GM18868 (cell line): ENCODE measurements at regions not wholly inside any gene's neighbourhood (a gene's known extent, or its start where the extent isn't known, plus 50 kb on each side); places are given as distances from the start of the nearest gene placed in this dataset.

Experiments used
- ATAC-seq: cut with Tn5 transposase; IDR thresholded peaks from one replicate; pipeline ENCODE4 v1.9.1; 2021; ENCODE audit warnings: mild to moderate bottlenecking, moderate library complexity; ENCODE audit not compliant: unreplicated experiment

GRCh38 chr5:71864730-71865601 is 145.9 kb downstream of the CARTPT start:
- ATAC-seq = no peak

GRCh38 chr5:71865665-71866320 is 146.7 kb downstream of the CARTPT start:
- no peak for ATAC-seq

GRCh38 chr5:71872311-71872864 is 153.3 kb downstream of the CARTPT start:
- ATAC-seq = no peak

- ATAC-seq = no peak
These were observed 154.1 kb downstream of the CARTPT start for GRCh38 chr5:71873191-71873591.

- ATAC-seq = no peak
These were observed 155.4 kb downstream of the CARTPT start for GRCh38 chr5:71874521-71874920.

- peak; percentile 80 for ATAC-seq
These were observed 158.4 kb downstream of the CARTPT start for GRCh38 chr5:71877511-71877910.

GRCh38 chr5:71880536-71880935 is 161.5 kb downstream of the CARTPT start:
- no peak for ATAC-seq

GRCh38 chr5:71882826-71883741 is 164.0 kb downstream of the CARTPT start:
- ATAC-seq = no peak

- no peak for ATAC-seq
These were observed 164.6 kb downstream of the CARTPT start for GRCh38 chr5:71883742-71884103.

GRCh38 chr5:71884926-71885325 is 165.9 kb downstream of the CARTPT start:
- ATAC-seq = no peak

- ATAC-seq = no peak
These were observed 167.3 kb downstream of the CARTPT start for GRCh38 chr5:71886406-71886805.

- ATAC-seq = peak; percentile 98
These were observed 168.6 kb downstream of the CARTPT start for GRCh38 chr5:71887680-71888079.

- ATAC-seq = no peak
These were observed 172.3 kb downstream of the CARTPT start for GRCh38 chr5:71891406-71891805.

GRCh38 chr5:71891856-71892255 is 172.8 kb downstream of the CARTPT start:
- ATAC-seq = no peak

- ATAC-seq = no peak
These were observed 173.7 kb downstream of the CARTPT start for GRCh38 chr5:71892641-71893365.

- no peak for ATAC-seq
These were observed 174.4 kb downstream of the CARTPT start for GRCh38 chr5:71893451-71893850.

- no peak for ATAC-seq
These were observed 175.0 kb downstream of the CARTPT start for GRCh38 chr5:71894091-71894490.

- ATAC-seq = no peak
These were observed 176.5 kb downstream of the CARTPT start for GRCh38 chr5:71895546-71895945.

- no peak for ATAC-seq
These were observed 180.8 kb downstream of the CARTPT start for GRCh38 chr5:71899865-71900342.

GRCh38 chr5:71903808-71904207 is 184.7 kb downstream of the CARTPT start:
- no peak for ATAC-seq
